Liver (tissue), 8 donors: ENCODE measurements at regions not wholly inside any gene's neighbourhood (a gene's known extent, or its start where the extent isn't known, plus 50 kb on each side); places are given as distances from the start of the nearest gene placed in this dataset.

Source experiments
- DNase-seq: peaks from one replicate; pipeline ENCODE4 v3.0.0-alpha.2; 2017; ENCODE audit warnings: low spot score
- H3K27ac ChIP-seq, 2 donors: one replicate each; pipeline ENCODE4 v1.7.0; 2013; ENCODE audit warnings: inconsistent platforms in 2 of 2, low read length in 2 of 2, control low read depth in 1 of 2, low read depth in 1 of 2, mild to moderate bottlenecking in 1 of 2
- H3K27me3 ChIP-seq, 4 donors: one replicate each; pipeline versions ENCODE4 v1.6.1 to v1.7.0; 2013; ENCODE audit warnings: low read length in 3 of 4, inconsistent platforms in 1 of 4, mild to moderate bottlenecking in 1 of 4, moderate library complexity in 1 of 4; ENCODE audit not compliant: control insufficient read depth in 4 of 4, insufficient read depth in 4 of 4
- H3K36me3 ChIP-seq, 4 donors: one replicate each; pipeline versions ENCODE4 v1.6.1 to v1.7.0; 2013; ENCODE audit warnings: low read length in 3 of 4, mild to moderate bottlenecking in 3 of 4, low read depth in 1 of 4, moderate library complexity in 1 of 4; ENCODE audit not compliant: control insufficient read depth in 4 of 4, insufficient read depth in 3 of 4
- H3K4me1 ChIP-seq, 4 donors: one replicate each; pipeline versions ENCODE4 v1.6.1 to v1.7.0; 2013; ENCODE audit warnings: low read length in 3 of 4, mild to moderate bottlenecking in 3 of 4, moderate library complexity in 1 of 4; ENCODE audit not compliant: control insufficient read depth in 4 of 4, insufficient read depth in 4 of 4
- H3K4me3 ChIP-seq, 3 donors: one replicate each; pipeline versions ENCODE4 v1.6.1 to v1.7.0; 2013; ENCODE audit warnings: low read length in 3 of 3, control low read depth in 1 of 3, low read depth in 1 of 3, mild to moderate bottlenecking in 1 of 3
- H3K9ac ChIP-seq, 2 donors: one replicate each; pipeline ENCODE4 v1.7.0; 2013; ENCODE audit warnings: low read length in 2 of 2, mild to moderate bottlenecking in 2 of 2, moderate library complexity in 2 of 2, control low read depth in 1 of 2, low read depth in 1 of 2
- H3K9me3 ChIP-seq, 4 donors: one replicate each; pipeline versions ENCODE4 v1.6.1 to v1.7.0; 2013; ENCODE audit warnings: low read length in 3 of 4; ENCODE audit not compliant: control insufficient read depth in 4 of 4
- EGR1 ChIP-seq, 2 donors: IDR thresholded peaks; 2 replicates each; pipeline ENCODE4 v1.6.1; 2016 to 2018; ENCODE audit warnings: antibody characterized with exemption in 2 of 2, low read depth in 2 of 2
- FOXA1 ChIP-seq: IDR thresholded peaks from 2 replicates; pipeline ENCODE4 v1.6.1; 2016; ENCODE audit warnings: antibody characterized with exemption
- FOXA2 ChIP-seq: IDR thresholded peaks from 2 replicates; pipeline ENCODE4 v1.6.1; 2016; ENCODE audit warnings: antibody characterized with exemption
- GABPA ChIP-seq, 2 donors: IDR thresholded peaks in 1 of 2; conservative IDR thresholded peaks in 1 of 2; 2 replicates each; pipeline ENCODE4 v1.6.1; 2016; ENCODE audit warnings: antibody characterized with exemption in 2 of 2, mild to moderate bottlenecking in 1 of 2, moderate library complexity in 1 of 2
- HNF4A ChIP-seq, 2 donors: conservative IDR thresholded peaks; 2 replicates each; pipeline ENCODE4 v1.6.1; 2016; ENCODE audit warnings: antibody characterized with exemption in 2 of 2, mild to moderate bottlenecking in 2 of 2
- JUND ChIP-seq, 2 donors: IDR thresholded peaks; 2 replicates each; pipeline ENCODE4 v1.6.1; 2016; ENCODE audit warnings: antibody characterized with exemption in 2 of 2
- NR2F2 ChIP-seq: IDR thresholded peaks from 2 replicates; pipeline ENCODE4 v1.6.1; 2016; ENCODE audit warnings: antibody characterized with exemption
- RAD21 ChIP-seq, 2 donors: IDR thresholded peaks; 2 replicates each; pipeline ENCODE4 v1.6.1; 2016; ENCODE audit warnings: antibody characterized with exemption in 2 of 2, mild to moderate bottlenecking in 2 of 2
- RXRA ChIP-seq, 2 donors: IDR thresholded peaks; 2 replicates each; pipeline ENCODE4 v1.6.1; 2017 to 2018; ENCODE audit warnings: antibody characterized with exemption in 2 of 2, mild to moderate bottlenecking in 1 of 2
- SP1 ChIP-seq: IDR thresholded peaks from 2 replicates; pipeline ENCODE4 v1.6.1; 2018; ENCODE audit warnings: antibody characterized with exemption, mild to moderate bottlenecking
- TAF1 ChIP-seq: conservative IDR thresholded peaks from 2 replicates; pipeline ENCODE4 v1.6.1; 2016; ENCODE audit warnings: antibody characterized with exemption, mild to moderate bottlenecking
- YY1 ChIP-seq: IDR thresholded peaks from 2 replicates; pipeline ENCODE4 v1.6.1; 2016; ENCODE audit warnings: antibody characterized with exemption, mild to moderate bottlenecking
- WGBS: extraction: QIAGEN DNeasy Blood & Tissue Kit; methylation state at CpG from one replicate; pipeline ENCODE4 v1.1.7; 2013; 5-methylcytosine and 5-hydroxymethylcytosine counted together
- TF ChIP-seq, protein P1 (sequence below): IDR thresholded peaks from 2 replicates; pipeline ENCODE4 v1.6.1; 2016; ENCODE audit warnings: antibody characterized with exemption
- TF ChIP-seq, protein P2 (sequence below): IDR thresholded peaks from 2 replicates; pipeline ENCODE4 v1.6.1; 2016; ENCODE audit warnings: antibody characterized with exemption, mild to moderate bottlenecking
- TF ChIP-seq, protein P3 (sequence below): fragments of 150-350 bp; IDR thresholded peaks from 2 replicates; pipeline ENCODE4 v1.5.1; 2017; ENCODE audit warnings: improper control_type of control experiment, low read depth, low read length; ENCODE audit not compliant: missing input control
- TF ChIP-seq, protein P4 (sequence below): IDR thresholded peaks from 2 replicates; pipeline ENCODE4 v1.6.1; 2016; ENCODE audit warnings: antibody characterized with exemption
- donor health status: healthy.
- donor health status: healthy.
- donor health status: healthy.
- donor health status: healthy.
- donor health status: healthy.

DNA sequence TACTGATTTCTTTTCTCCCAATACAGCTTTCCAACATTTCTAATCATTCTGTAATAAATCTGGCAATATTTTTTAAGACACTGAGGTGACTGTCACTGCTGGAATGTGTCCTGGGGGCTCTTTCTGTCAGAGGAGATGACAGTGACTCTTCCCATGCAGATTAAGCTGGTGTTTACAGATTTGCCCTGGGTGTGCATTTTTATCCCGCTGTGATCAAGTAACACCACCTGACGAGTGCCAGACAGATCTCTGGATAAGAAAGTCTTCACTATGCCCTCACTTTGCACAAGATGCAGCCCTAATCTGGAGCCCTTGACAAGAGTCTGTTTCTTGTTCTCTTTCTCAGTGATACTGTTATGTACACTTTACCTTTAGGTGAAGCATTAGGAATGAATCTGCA, 477.7 kb downstream of the ZIC1 start:
- H3K27ac ChIP-seq: no peak overlapping the region
- no peak for DNase-seq
- WGBS: 49% methylated on average over 2 of the region's 2 CpGs
- no peaks in the 10 kb centered on the region for H3K36me3 ChIP-seq
- H3K9me3 ChIP-seq: peaks cover 5 to 15% (median 14%) of the 10 kb centered on the region in 4 donors
- H3K9ac ChIP-seq: no peak overlapping the region
- H3K4me1 ChIP-seq: no peaks in the 10 kb centered on the region
- no peaks in the 10 kb centered on the region for H3K27me3 ChIP-seq
- no peak overlapping the region for H3K4me3 ChIP-seq
- TF ChIP-seq, protein P1, sequence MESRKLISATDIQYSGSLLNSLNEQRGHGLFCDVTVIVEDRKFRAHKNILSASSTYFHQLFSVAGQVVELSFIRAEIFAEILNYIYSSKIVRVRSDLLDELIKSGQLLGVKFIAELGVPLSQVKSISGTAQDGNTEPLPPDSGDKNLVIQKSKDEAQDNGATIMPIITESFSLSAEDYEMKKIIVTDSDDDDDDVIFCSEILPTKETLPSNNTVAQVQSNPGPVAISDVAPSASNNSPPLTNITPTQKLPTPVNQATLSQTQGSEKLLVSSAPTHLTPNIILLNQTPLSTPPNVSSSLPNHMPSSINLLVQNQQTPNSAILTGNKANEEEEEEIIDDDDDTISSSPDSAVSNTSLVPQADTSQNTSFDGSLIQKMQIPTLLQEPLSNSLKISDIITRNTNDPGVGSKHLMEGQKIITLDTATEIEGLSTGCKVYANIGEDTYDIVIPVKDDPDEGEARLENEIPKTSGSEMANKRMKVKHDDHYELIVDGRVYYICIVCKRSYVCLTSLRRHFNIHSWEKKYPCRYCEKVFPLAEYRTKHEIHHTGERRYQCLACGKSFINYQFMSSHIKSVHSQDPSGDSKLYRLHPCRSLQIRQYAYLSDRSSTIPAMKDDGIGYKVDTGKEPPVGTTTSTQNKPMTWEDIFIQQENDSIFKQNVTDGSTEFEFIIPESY: no peak
- TF ChIP-seq GABPA (IDR thresholded peaks at IDR 0.05 in 1 of 2, conservative IDR thresholded peaks at IDR 0.05 in 1 of 2) (no peak), FOXA1 (no peak), TAF1 (no peak), FOXA2 (no peak), HNF4A (conservative IDR thresholded peaks at IDR 0.05) (no peak), YY1 (no peak), RAD21 (IDR thresholded peaks at IDR 0.05) (no peak), EGR1 (IDR thresholded peaks at IDR 0.05; ENCODE audit: low read depth in 2 of 2) (no peak), RXRA (IDR thresholded peaks at IDR 0.05) (no peak)
- TF ChIP-seq, protein P2, sequence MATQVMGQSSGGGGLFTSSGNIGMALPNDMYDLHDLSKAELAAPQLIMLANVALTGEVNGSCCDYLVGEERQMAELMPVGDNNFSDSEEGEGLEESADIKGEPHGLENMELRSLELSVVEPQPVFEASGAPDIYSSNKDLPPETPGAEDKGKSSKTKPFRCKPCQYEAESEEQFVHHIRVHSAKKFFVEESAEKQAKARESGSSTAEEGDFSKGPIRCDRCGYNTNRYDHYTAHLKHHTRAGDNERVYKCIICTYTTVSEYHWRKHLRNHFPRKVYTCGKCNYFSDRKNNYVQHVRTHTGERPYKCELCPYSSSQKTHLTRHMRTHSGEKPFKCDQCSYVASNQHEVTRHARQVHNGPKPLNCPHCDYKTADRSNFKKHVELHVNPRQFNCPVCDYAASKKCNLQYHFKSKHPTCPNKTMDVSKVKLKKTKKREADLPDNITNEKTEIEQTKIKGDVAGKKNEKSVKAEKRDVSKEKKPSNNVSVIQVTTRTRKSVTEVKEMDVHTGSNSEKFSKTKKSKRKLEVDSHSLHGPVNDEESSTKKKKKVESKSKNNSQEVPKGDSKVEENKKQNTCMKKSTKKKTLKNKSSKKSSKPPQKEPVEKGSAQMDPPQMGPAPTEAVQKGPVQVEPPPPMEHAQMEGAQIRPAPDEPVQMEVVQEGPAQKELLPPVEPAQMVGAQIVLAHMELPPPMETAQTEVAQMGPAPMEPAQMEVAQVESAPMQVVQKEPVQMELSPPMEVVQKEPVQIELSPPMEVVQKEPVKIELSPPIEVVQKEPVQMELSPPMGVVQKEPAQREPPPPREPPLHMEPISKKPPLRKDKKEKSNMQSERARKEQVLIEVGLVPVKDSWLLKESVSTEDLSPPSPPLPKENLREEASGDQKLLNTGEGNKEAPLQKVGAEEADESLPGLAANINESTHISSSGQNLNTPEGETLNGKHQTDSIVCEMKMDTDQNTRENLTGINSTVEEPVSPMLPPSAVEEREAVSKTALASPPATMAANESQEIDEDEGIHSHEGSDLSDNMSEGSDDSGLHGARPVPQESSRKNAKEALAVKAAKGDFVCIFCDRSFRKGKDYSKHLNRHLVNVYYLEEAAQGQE: no peak
- TF ChIP-seq, protein P3, sequence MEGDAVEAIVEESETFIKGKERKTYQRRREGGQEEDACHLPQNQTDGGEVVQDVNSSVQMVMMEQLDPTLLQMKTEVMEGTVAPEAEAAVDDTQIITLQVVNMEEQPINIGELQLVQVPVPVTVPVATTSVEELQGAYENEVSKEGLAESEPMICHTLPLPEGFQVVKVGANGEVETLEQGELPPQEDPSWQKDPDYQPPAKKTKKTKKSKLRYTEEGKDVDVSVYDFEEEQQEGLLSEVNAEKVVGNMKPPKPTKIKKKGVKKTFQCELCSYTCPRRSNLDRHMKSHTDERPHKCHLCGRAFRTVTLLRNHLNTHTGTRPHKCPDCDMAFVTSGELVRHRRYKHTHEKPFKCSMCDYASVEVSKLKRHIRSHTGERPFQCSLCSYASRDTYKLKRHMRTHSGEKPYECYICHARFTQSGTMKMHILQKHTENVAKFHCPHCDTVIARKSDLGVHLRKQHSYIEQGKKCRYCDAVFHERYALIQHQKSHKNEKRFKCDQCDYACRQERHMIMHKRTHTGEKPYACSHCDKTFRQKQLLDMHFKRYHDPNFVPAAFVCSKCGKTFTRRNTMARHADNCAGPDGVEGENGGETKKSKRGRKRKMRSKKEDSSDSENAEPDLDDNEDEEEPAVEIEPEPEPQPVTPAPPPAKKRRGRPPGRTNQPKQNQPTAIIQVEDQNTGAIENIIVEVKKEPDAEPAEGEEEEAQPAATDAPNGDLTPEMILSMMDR: no peak

DNA sequence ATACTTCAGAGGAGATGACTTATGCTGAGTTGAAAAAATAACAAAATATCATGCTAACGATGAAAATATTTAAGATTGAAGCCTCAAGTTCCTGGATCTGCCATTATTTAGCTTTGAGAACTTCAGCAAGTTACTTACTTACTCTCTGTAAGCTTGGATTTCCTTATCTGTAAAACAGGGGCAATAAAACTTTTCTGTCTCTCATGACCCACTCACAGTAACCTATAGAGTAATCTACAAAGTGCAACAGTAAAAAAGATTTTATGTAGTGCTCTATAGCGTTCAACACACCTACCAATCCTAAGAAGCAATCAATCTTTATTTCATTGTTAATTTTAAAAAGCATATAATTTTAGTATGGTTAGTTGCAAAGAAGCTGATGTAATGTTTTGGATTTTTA, 478.6 kb downstream of the ZIC1 start:
- H3K36me3 ChIP-seq: no peaks in the 10 kb centered on the region
- H3K4me1 ChIP-seq: no peaks in the 10 kb centered on the region
- H3K27me3 ChIP-seq: no peaks in the 10 kb centered on the region
- H3K9ac ChIP-seq: no peak overlapping the region
- H3K27ac ChIP-seq: no peak overlapping the region
- no peak for DNase-seq
- H3K4me3 ChIP-seq: no peak overlapping the region
- peaks cover 0 to 9% (median 8%) of the 10 kb centered on the region in 4 donors for H3K9me3 ChIP-seq
- 71% methylated on average over 2 of the region's 2 CpGs for WGBS
- TF ChIP-seq YY1: no peak
- TF ChIP-seq FOXA2: no peak
- no peak for TF ChIP-seq NR2F2
- no peak for TF ChIP-seq JUND (IDR thresholded peaks at IDR 0.05)
- TF ChIP-seq, protein P3: no peak
- no peak for TF ChIP-seq TAF1
- TF ChIP-seq HNF4A (conservative IDR thresholded peaks at IDR 0.05): no peak
- no peak for TF ChIP-seq SP1
- TF ChIP-seq, protein P4, sequence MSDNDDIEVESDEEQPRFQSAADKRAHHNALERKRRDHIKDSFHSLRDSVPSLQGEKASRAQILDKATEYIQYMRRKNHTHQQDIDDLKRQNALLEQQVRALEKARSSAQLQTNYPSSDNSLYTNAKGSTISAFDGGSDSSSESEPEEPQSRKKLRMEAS: no peak
- no peak for TF ChIP-seq EGR1 (IDR thresholded peaks at IDR 0.05; ENCODE audit: low read depth in 2 of 2)
- no peak for TF ChIP-seq RAD21 (IDR thresholded peaks at IDR 0.05)
- TF ChIP-seq FOXA1: no peak
- TF ChIP-seq, protein P2: no peak
- no peak for TF ChIP-seq GABPA (IDR thresholded peaks at IDR 0.05 in 1 of 2, conservative IDR thresholded peaks at IDR 0.05 in 1 of 2)
